Glutamatergic neuron (in vitro differentiated cells): ENCODE measurements at regions not wholly inside any gene's neighbourhood (a gene's known extent, or its start where the extent isn't known, plus 50 kb on each side); places are given as distances from the start of the nearest gene placed in this dataset.

ENCODE experiments used
- DNase-seq: peaks from one replicate; pipeline ENCODE4 v3.0.0; 2022
- H3K27ac Mint-ChIP-seq: one replicate; pipeline ENCODE4 v1.8.0; 2020; ENCODE audit warnings: mild to moderate bottlenecking, mixed read lengths, inconsistent platforms; ENCODE audit not compliant: unreplicated experiment
- H3K27me3 Mint-ChIP-seq: one replicate; pipeline ENCODE4 v1.8.0; 2020; ENCODE audit warnings: mild to moderate bottlenecking, moderate library complexity, mixed read lengths, inconsistent platforms; ENCODE audit not compliant: unreplicated experiment
- H3K36me3 Mint-ChIP-seq: one replicate; pipeline ENCODE4 v1.8.0; 2020; ENCODE audit warnings: mild to moderate bottlenecking, mixed read lengths, inconsistent platforms; ENCODE audit not compliant: unreplicated experiment
- H3K4me1 Mint-ChIP-seq: one replicate; pipeline ENCODE4 v1.8.0; 2020; ENCODE audit warnings: mild to moderate bottlenecking, low read depth, mixed read lengths, inconsistent platforms; ENCODE audit not compliant: unreplicated experiment
- H3K4me3 Mint-ChIP-seq: one replicate; pipeline ENCODE4 v1.8.0; 2020; ENCODE audit warnings: mild to moderate bottlenecking, mixed read lengths, inconsistent platforms; ENCODE audit not compliant: unreplicated experiment
- H3K9me3 Mint-ChIP-seq: one replicate; pipeline ENCODE4 v1.8.0; 2020; ENCODE audit warnings: mild to moderate bottlenecking, moderate library complexity, mixed read lengths, inconsistent platforms; ENCODE audit not compliant: unreplicated experiment
- CTCF ChIP-seq: fragments of 200-600 bp; sonication (generic); IDR thresholded peaks from one replicate; pipeline ENCODE4 v1.5.0; 2021; ENCODE audit not compliant: partially characterized antibody, unreplicated experiment

GRCh38 chr13:67763384-67763783 lies 533.2 kb upstream of the PCDH9 start:
- no peaks in the 10 kb centered on the region for H3K36me3 Mint-ChIP-seq
- TF ChIP-seq CTCF = no peak
- H3K27ac Mint-ChIP-seq = no peak overlapping the region
- no peaks in the 10 kb centered on the region for H3K27me3 Mint-ChIP-seq
- no peak overlapping the region for H3K4me3 Mint-ChIP-seq
- H3K4me1 Mint-ChIP-seq = no peaks in the 10 kb centered on the region
- no peak for DNase-seq
- H3K9me3 Mint-ChIP-seq = no peaks in the 10 kb centered on the region

- no peak for TF ChIP-seq CTCF
- no peak for DNase-seq
- Mint-ChIP-seq H3K27me3 (no peaks in the 10 kb centered on the region), H3K4me1 (no peaks in the 10 kb centered on the region), H3K27ac (no peak overlapping the region), H3K36me3 (no peaks in the 10 kb centered on the region), H3K9me3 (no peaks in the 10 kb centered on the region), H3K4me3 (no peak overlapping the region)
These were observed 528.8 kb upstream of the PCDH9 start for GRCh38 chr13:67758975-67759374.

- H3K36me3 Mint-ChIP-seq = no peaks in the 10 kb centered on the region
- H3K4me1 Mint-ChIP-seq = no peaks in the 10 kb centered on the region
- no peak for TF ChIP-seq CTCF
- no peaks in the 10 kb centered on the region for H3K9me3 Mint-ChIP-seq
- H3K27ac Mint-ChIP-seq = no peak overlapping the region
- DNase-seq = no peak
- H3K4me3 Mint-ChIP-seq = no peak overlapping the region
- H3K27me3 Mint-ChIP-seq = no peaks in the 10 kb centered on the region
These were observed 523.9 kb upstream of the PCDH9 start for GRCh38 chr13:67754012-67754411.

- no peak for TF ChIP-seq CTCF
- Mint-ChIP-seq H3K4me3 (no peak overlapping the region), H3K27ac (no peak overlapping the region)
These were observed 522.6 kb upstream of the PCDH9 start for GRCh38 chr13:67752759-67753158.

DNA sequence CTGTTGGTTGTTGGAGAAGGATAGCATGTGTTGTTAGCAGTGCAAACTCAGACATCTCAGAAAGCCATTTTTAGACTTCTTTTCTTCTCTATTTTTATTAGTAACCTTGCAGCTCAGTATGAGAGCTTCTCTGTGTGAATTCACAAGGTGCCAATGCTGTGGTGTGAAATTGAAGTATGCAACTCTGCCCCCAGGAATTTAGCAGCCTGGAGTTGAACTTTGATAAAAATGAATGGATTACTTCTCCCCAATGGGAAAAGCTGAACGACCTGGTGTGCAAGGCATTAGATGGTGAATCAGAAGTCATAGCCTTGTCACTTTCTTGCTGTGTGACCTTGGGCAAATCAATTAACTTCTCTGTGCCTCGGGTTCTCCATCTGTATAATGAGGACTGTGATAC lies 512.3 kb upstream of the PCDH9 start:
- no peak for TF ChIP-seq CTCF
- H3K27ac Mint-ChIP-seq = no peak overlapping the region
- DNase-seq = no peak
- H3K36me3 Mint-ChIP-seq = no peaks in the 10 kb centered on the region
- H3K4me3 Mint-ChIP-seq = no peak overlapping the region
- no peaks in the 10 kb centered on the region for H3K27me3 Mint-ChIP-seq
- no peaks in the 10 kb centered on the region for H3K4me1 Mint-ChIP-seq
- no peaks in the 10 kb centered on the region for H3K9me3 Mint-ChIP-seq

More at GRCh38 chr13:67752759-67753158, 522.6 kb upstream of the PCDH9 start:
- no peak for DNase-seq
- Mint-ChIP-seq H3K9me3 (no peaks in the 10 kb centered on the region), H3K27me3 (no peaks in the 10 kb centered on the region), H3K36me3 (no peaks in the 10 kb centered on the region), H3K4me1 (no peaks in the 10 kb centered on the region)
